ENCODE measurements at regions not wholly inside any gene's neighbourhood (a gene's known extent, or its start where the extent isn't known, plus 50 kb on each side); places are given as distances from the start of the nearest gene placed in this dataset.

DNA sequence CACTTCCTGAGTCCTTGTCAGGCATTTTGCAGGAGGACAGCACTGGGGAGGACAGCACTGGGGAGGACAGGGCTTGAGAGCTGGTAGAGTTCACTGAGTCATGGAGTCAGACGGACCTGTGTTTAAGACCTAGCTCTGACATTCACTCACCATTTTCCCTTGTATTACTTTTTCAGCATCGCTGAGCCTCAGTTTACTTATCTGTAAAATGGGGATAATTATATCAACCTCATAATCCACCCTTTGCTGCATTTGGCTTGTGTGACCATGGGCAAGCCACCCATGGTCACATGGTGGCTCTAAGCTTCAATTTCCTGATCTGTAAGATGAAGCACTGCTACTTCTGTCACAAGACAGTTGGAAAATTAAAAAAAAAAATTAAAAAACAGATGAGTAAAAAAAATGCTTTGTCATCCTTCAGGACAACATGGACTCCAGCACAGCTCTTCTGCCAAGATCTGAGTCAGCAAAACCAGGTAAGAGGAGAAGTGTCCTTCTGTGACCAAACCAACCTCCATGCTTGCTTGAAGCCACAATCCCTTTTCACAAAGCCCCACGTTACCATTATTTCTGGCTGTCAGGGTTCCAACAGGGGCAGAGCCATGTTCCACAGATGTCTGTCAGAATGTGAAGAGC, 275.5 kb downstream of the RAB28 start (continued):
- TF ChIP-seq, protein P1, sequence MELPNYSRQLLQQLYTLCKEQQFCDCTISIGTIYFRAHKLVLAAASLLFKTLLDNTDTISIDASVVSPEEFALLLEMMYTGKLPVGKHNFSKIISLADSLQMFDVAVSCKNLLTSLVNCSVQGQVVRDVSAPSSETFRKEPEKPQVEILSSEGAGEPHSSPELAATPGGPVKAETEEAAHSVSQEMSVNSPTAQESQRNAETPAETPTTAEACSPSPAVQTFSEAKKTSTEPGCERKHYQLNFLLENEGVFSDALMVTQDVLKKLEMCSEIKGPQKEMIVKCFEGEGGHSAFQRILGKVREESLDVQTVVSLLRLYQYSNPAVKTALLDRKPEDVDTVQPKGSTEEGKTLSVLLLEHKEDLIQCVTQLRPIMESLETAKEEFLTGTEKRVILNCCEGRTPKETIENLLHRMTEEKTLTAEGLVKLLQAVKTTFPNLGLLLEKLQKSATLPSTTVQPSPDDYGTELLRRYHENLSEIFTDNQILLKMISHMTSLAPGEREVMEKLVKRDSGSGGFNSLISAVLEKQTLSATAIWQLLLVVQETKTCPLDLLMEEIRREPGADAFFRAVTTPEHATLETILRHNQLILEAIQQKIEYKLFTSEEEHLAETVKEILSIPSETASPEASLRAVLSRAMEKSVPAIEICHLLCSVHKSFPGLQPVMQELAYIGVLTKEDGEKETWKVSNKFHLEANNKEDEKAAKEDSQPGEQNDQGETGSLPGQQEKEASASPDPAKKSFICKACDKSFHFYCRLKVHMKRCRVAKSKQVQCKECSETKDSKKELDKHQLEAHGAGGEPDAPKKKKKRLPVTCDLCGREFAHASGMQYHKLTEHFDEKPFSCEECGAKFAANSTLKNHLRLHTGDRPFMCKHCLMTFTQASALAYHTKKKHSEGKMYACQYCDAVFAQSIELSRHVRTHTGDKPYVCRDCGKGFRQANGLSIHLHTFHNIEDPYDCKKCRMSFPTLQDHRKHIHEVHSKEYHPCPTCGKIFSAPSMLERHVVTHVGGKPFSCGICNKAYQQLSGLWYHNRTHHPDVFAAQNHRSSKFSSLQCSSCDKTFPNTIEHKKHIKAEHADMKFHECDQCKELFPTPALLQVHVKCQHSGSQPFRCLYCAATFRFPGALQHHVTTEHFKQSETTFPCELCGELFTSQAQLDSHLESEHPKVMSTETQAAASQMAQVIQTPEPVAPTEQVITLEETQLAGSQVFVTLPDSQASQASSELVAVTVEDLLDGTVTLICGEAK (IDR thresholded peaks at IDR 0.05), result no peak
- TF ChIP-seq, protein P1 (CRISPR knock-in tag; IDR thresholded peaks at IDR 0.05), result no peak
- TF ChIP-seq CHD1 (IDR thresholded peaks at IDR 0.05; ENCODE audit: low read length) (no peak), FOXJ2 (tag; IDR thresholded peaks at IDR 0.05) (peak; percentile 44; the same call in 1 of the 2 replicates), PCBP2 (IDR thresholded peaks at IDR 0.05; ENCODE audit: low read depth, low read length, poor library complexity, severe bottlenecking) (no peak), ZC3H4 (CRISPR knock-in tag; IDR thresholded peaks at IDR 0.05; ENCODE audit: borderline replicate concordance) (no peak), C11orf30 (IDR thresholded peaks at IDR 0.05; ENCODE audit: low read depth) (peak; percentile 98), ZNF449 (CRISPR knock-in tag; IDR thresholded peaks at IDR 0.05) (no peak), SMARCB1 (IDR thresholded peaks at IDR 0.05; ENCODE audit: insufficient read length, low read depth) (no peak), SMARCA5 (IDR thresholded peaks at IDR 0.05) (peak; percentile 62; the same call in 1 of the 2 replicates)
- TF ChIP-seq, protein P2, sequence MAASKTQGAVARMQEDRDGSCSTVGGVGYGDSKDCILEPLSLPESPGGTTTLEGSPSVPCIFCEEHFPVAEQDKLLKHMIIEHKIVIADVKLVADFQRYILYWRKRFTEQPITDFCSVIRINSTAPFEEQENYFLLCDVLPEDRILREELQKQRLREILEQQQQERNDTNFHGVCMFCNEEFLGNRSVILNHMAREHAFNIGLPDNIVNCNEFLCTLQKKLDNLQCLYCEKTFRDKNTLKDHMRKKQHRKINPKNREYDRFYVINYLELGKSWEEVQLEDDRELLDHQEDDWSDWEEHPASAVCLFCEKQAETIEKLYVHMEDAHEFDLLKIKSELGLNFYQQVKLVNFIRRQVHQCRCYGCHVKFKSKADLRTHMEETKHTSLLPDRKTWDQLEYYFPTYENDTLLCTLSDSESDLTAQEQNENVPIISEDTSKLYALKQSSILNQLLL (CRISPR knock-in tag; IDR thresholded peaks at IDR 0.05; ENCODE audit: borderline replicate concordance), result no peak
- TF ChIP-seq, protein P3, sequence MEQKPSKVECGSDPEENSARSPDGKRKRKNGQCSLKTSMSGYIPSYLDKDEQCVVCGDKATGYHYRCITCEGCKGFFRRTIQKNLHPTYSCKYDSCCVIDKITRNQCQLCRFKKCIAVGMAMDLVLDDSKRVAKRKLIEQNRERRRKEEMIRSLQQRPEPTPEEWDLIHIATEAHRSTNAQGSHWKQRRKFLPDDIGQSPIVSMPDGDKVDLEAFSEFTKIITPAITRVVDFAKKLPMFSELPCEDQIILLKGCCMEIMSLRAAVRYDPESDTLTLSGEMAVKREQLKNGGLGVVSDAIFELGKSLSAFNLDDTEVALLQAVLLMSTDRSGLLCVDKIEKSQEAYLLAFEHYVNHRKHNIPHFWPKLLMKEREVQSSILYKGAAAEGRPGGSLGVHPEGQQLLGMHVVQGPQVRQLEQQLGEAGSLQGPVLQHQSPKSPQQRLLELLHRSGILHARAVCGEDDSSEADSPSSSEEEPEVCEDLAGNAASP (IDR thresholded peaks at IDR 0.05), result no peak
- TF ChIP-seq, protein P4, sequence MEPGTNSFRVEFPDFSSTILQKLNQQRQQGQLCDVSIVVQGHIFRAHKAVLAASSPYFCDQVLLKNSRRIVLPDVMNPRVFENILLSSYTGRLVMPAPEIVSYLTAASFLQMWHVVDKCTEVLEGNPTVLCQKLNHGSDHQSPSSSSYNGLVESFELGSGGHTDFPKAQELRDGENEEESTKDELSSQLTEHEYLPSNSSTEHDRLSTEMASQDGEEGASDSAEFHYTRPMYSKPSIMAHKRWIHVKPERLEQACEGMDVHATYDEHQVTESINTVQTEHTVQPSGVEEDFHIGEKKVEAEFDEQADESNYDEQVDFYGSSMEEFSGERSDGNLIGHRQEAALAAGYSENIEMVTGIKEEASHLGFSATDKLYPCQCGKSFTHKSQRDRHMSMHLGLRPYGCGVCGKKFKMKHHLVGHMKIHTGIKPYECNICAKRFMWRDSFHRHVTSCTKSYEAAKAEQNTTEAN (CRISPR knock-in tag; IDR thresholded peaks at IDR 0.05), result no peak

All from K562 (cell line).